A673 (cell line): ENCODE measurements at regions not wholly inside any gene's neighbourhood (a gene's known extent, or its start where the extent isn't known, plus 50 kb on each side); places are given as distances from the start of the nearest gene placed in this dataset.

Source experiments
- BruUV-seq: library from RNA; stranded (reverse); fragments of 400-500 nt; replicated peaks from 2 replicates; lab custom pipeline; 2021; lab: Mats Ljungman, UMichigan
- CTCF ChIA-PET: fragments of 300-600 bp; sonication (Branson Sonifier 250); formaldehyde crosslinking; loops from one replicate; lab custom pipeline; 2022; ENCODE audit warnings: antibody characterized with exemption; lab: Charles Lee
- POLR2A ChIA-PET: fragments of 300-600 bp; sonication (Branson Sonifier 250); formaldehyde crosslinking; loops from one replicate; lab custom pipeline; 2022; ENCODE audit warnings: antibody characterized with exemption; ENCODE audit not compliant: low non-redundant PET; lab: Charles Lee
- DNase-seq: peaks from one replicate; pipeline ENCODE4 v3.0.0-alpha.2; 2015; ENCODE audit warnings: low spot score
- H3K27ac ChIP-seq: fragments of 200-600 bp; sonication (generic); 2 replicates; pipeline ENCODE4 v1.5.1; 2016; ENCODE audit warnings: mixed run types, low read depth, mild to moderate bottlenecking, mixed read lengths, antibody characterized with exemption, low read length; ENCODE audit not compliant: poor library complexity, severe bottlenecking
- H3K27me3 ChIP-seq: fragments of 200-600 bp; sonication (generic); replicated peaks from 2 replicates; pipeline ENCODE4 v1.6.1; 2017; ENCODE audit warnings: mixed run types, low read depth, mild to moderate bottlenecking, mixed read lengths, antibody characterized with exemption, low read length; ENCODE audit not compliant: insufficient read depth, poor library complexity
- H3K36me3 ChIP-seq: fragments of 200-600 bp; sonication (generic); 2 replicates; pipeline ENCODE4 v1.6.1; 2016; ENCODE audit warnings: mixed run types, mild to moderate bottlenecking, mixed read lengths, antibody characterized with exemption, low read length; ENCODE audit not compliant: insufficient read depth, poor library complexity, severe bottlenecking
- H3K4me1 ChIP-seq: fragments of 200-600 bp; sonication (generic); 2 replicates; pipeline ENCODE4 v1.6.1; 2017; ENCODE audit warnings: mixed run types, mild to moderate bottlenecking, mixed read lengths, antibody characterized with exemption, low read length; ENCODE audit not compliant: insufficient read depth, poor library complexity, severe bottlenecking
- H3K4me3 ChIP-seq: fragments of 200-600 bp; sonication (generic); 2 replicates; pipeline ENCODE4 v1.5.1; 2016; ENCODE audit warnings: low read depth, mixed run types, mild to moderate bottlenecking, mixed read lengths, low read length; ENCODE audit not compliant: poor library complexity, severe bottlenecking
- H3K9me3 ChIP-seq: fragments of 200-600 bp; sonication (generic); 2 replicates; pipeline ENCODE4 v1.6.1; 2016; ENCODE audit warnings: mixed run types, low read depth, mild to moderate bottlenecking, mixed read lengths, antibody characterized with exemption, low read length; ENCODE audit not compliant: poor library complexity, severe bottlenecking
- EZH2 ChIP-seq: fragments of 200-600 bp; sonication (generic); IDR thresholded peaks from 2 replicates; pipeline ENCODE4 v1.6.1; 2017; ENCODE audit warnings: borderline replicate concordance, low read depth, mild to moderate bottlenecking, mixed read lengths, antibody characterized with exemption, low read length; ENCODE audit not compliant: poor library complexity, severe bottlenecking
- intact Hi-C: fragments of 100-400 bp; cut with micrococcal nuclease; formaldehyde crosslinking; loops from one replicate; pipeline ENCODE4 v1.10.0; 2022; ENCODE audit not compliant: unreplicated experiment
- TF ChIP-seq, protein P1 (sequence below): fragments of 300-800, 200-600 bp; sonication (generic); conservative IDR thresholded peaks from 2 replicates; pipeline ENCODE4 v1.5.1; 2017; ENCODE audit warnings: low read depth, mild to moderate bottlenecking, antibody characterized with exemption, low read length, moderate library complexity, mixed read lengths

DNA sequence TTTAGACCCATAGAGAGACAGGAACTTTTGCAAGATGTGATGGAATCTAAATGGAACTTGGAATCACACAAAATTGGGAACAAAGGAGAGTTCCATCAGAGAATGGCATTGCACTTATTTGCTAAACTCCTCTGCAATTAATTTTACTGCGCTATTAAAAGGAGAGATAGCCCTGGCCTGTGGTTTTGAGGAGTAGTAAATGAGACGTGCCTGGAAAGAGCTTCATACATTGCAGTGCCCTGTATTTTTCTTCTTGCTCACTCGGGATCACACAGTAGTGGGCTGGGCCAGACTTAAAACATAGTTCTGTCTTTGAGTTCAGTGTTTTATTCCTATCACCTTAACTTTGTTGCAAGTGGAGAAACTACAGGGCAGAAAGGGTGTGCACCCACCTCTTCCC lies 94.4 kb upstream of the SLC27A6 start:
- intact Hi-C loops = no loop called here
- ChIA-PET POLR2A (no interaction called here), CTCF (no interaction called here)
- BruUV-seq = no TSS peak
- Histone ChIP-seq H3K27me3 (peaks cover 6% of the 10 kb centered on the region), H3K4me3 (no peak overlapping the region), H3K27ac (no peak overlapping the region), H3K4me1 (no peaks in the 10 kb centered on the region), H3K9me3 (no peaks in the 10 kb centered on the region), H3K36me3 (no peaks in the 10 kb centered on the region)
- no peak for TF ChIP-seq EZH2
- TF ChIP-seq, protein P1, sequence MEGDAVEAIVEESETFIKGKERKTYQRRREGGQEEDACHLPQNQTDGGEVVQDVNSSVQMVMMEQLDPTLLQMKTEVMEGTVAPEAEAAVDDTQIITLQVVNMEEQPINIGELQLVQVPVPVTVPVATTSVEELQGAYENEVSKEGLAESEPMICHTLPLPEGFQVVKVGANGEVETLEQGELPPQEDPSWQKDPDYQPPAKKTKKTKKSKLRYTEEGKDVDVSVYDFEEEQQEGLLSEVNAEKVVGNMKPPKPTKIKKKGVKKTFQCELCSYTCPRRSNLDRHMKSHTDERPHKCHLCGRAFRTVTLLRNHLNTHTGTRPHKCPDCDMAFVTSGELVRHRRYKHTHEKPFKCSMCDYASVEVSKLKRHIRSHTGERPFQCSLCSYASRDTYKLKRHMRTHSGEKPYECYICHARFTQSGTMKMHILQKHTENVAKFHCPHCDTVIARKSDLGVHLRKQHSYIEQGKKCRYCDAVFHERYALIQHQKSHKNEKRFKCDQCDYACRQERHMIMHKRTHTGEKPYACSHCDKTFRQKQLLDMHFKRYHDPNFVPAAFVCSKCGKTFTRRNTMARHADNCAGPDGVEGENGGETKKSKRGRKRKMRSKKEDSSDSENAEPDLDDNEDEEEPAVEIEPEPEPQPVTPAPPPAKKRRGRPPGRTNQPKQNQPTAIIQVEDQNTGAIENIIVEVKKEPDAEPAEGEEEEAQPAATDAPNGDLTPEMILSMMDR = no peak
- DNase-seq = no peak

DNA sequence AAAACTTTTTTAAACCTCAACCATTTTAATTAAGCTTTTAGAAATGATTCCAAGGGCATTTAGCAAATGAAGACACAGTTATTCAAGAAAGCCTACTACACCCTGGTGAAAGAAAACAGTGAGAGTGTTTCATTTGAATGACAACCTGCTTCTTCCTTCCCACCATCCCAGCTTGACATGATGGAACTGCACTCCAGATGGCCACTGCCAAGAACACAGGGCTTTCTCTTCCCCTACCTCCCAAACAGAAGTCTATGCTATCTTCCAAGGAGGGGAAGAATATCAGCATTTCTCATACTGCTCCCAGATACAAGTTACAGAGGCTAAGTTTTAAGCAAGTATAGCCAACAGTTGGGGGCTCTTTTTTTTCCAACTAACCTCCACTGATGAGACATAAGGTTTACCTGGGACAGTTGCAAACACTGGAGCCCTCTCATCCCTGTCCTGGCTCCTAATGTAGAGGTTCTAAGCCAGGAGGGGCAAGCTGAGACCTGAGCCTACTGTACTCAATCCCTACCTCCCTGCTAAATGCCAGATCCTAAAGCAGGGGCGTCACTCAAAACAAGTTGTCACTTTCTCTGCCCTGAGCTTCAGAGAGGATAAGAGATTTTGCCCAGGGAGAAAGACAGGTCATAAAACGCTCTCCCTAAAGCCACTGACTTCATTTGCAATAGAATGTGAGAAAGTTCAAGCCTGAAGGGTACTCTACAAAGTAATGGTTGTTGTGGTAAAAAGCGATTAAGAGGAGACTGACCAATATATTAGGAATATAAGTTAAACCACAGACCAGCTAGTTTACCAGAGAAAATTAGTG lies 88.5 kb upstream of the SLC27A6 start:
- Histone ChIP-seq H3K27me3 (peaks cover 10% of the 10 kb centered on the region), H3K4me3 (no peak overlapping the region), H3K9me3 (no peaks in the 10 kb centered on the region), H3K36me3 (no peaks in the 10 kb centered on the region), H3K4me1 (no peaks in the 10 kb centered on the region), H3K27ac (no peak overlapping the region)
- DNase-seq = no peak
- BruUV-seq = no TSS peak
- CTCF ChIA-PET = no interaction called here
- POLR2A ChIA-PET = no interaction called here
- TF ChIP-seq, protein P1 = no peak
- no peak for TF ChIP-seq EZH2
- intact Hi-C loops = no loop called here

DNA sequence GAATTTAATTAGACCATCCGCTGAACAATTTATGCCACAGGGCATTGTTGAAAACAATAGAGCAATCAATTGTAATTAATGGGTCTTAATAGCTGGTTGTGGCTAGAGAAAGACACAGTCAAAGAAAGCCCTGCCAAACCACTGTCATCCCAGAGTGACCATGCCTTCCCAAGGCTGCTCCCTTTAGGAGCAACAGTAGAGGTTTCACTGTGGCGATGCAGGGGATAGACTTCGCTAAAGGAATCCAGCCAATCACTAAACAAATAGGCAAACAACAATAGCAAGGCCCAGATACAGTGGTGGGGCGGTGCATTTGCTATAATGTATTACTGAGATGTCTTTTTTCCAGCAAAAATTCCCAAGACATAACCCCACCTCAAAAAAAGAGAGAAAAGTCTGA lies 87.8 kb upstream of the SLC27A6 start:
- Histone ChIP-seq H3K27me3 (peaks cover 10% of the 10 kb centered on the region), H3K27ac (no peak overlapping the region), H3K4me3 (no peak overlapping the region), H3K4me1 (no peaks in the 10 kb centered on the region), H3K36me3 (no peaks in the 10 kb centered on the region), H3K9me3 (no peaks in the 10 kb centered on the region)
- intact Hi-C loops = no loop called here
- DNase-seq = no peak
- no TSS peak for BruUV-seq
- POLR2A ChIA-PET = no interaction called here
- CTCF ChIA-PET = no interaction called here
- TF ChIP-seq, protein P1 = no peak
- no peak for TF ChIP-seq EZH2
